ENCODE measurements at regions not wholly inside any gene's neighbourhood (a gene's known extent, or its start where the extent isn't known, plus 50 kb on each side); places are given as distances from the start of the nearest gene placed in this dataset.

GRCh38 chr12:118645219-118645618, 268.9 kb downstream of the SUDS3 start (continued):
- TF ChIP-seq CREM (IDR thresholded peaks at IDR 0.05) (no peak), CREM (CRISPR knock-in tag; IDR thresholded peaks at IDR 0.05) (no peak), ZFP62 (CRISPR knock-in tag; IDR thresholded peaks at IDR 0.05) (no peak), ZBTB21 (CRISPR knock-in tag; IDR thresholded peaks at IDR 0.05) (peak; percentile 38; the same call in 1 of the 2 replicates), ZMAT5 (CRISPR knock-in tag; IDR thresholded peaks at IDR 0.05; ENCODE audit: borderline replicate concordance, low read depth) (no peak), ZNF17 (CRISPR knock-in tag; IDR thresholded peaks at IDR 0.05) (no peak), FOXO4 (CRISPR knock-in tag; conservative IDR thresholded peaks at IDR 0.05) (no peak), ZMAT3 (CRISPR knock-in tag; conservative IDR thresholded peaks at IDR 0.05) (no peak), ZNF800 (CRISPR knock-in tag; IDR thresholded peaks at IDR 0.05) (no peak), CTCF (CRISPR knock-in tag; IDR thresholded peaks at IDR 0.05) (no peak), PRDM10 (CRISPR knock-in tag; IDR thresholded peaks at IDR 0.05; ENCODE audit: low read depth) (no peak), MAZ (IDR thresholded peaks at IDR 0.05; ENCODE audit: borderline replicate concordance, low read depth, low read length) (no peak), MAZ (CRISPR knock-in tag; IDR thresholded peaks at IDR 0.05; ENCODE audit: low read depth) (no peak), AFF4 (CRISPR knock-in tag; IDR thresholded peaks at IDR 0.05) (no peak), WIZ (CRISPR knock-in tag; IDR thresholded peaks at IDR 0.05) (peak; percentile 92; the same call in 1 of the 2 replicates), ZNF792 (CRISPR knock-in tag; IDR thresholded peaks at IDR 0.05) (no peak), NR2F2 (IDR thresholded peaks at IDR 0.05; ENCODE audit: borderline replicate concordance, low read depth) (no peak), TGIF2 (CRISPR knock-in tag; IDR thresholded peaks at IDR 0.05) (no peak), ZNF496 (CRISPR knock-in tag; IDR thresholded peaks at IDR 0.05; ENCODE audit: insufficient replicate concordance) (no peak)
